Body of pancreas (tissue), 4 donors: ENCODE measurements at regions not wholly inside any gene's neighbourhood (a gene's known extent, or its start where the extent isn't known, plus 50 kb on each side); places are given as distances from the start of the nearest gene placed in this dataset.

ENCODE experiments used
- ATAC-seq: fragments of 150-250 bp; one replicate; pipeline ENCODE4 v1.9.1; 2016
- DNase-seq, 4 donors: peaks; one replicate each; pipeline ENCODE4 v3.0.0-alpha.2; 2019
- H3K27ac ChIP-seq, 4 donors: fragments of 200-600 bp; sonication (generic); 1 replicate in 3 of 4; 2 replicates in 1 of 4; pipeline versions ENCODE4 v1.5.1 to v1.6.1; 2016 to 2019; ENCODE audit warnings: mild to moderate bottlenecking in 1 of 4, mixed read lengths in 1 of 4, moderate library complexity in 1 of 4
- H3K27me3 ChIP-seq, 2 donors: fragments of 200-600 bp; sonication (generic); one replicate each; pipeline ENCODE4 v1.6.0; 2016; ENCODE audit warnings: mild to moderate bottlenecking in 1 of 2
- H3K36me3 ChIP-seq, 2 donors: fragments of 200-600 bp; sonication (generic); replicated peaks in 1 of 2; 2 replicates each; pipeline ENCODE4 v1.5.1; 2016; ENCODE audit warnings: low read depth in 2 of 2; ENCODE audit not compliant: insufficient read depth in 1 of 2
- H3K4me1 ChIP-seq: fragments of 200-600 bp; sonication (generic); one replicate; pipeline ENCODE4 v1.6.0; 2016
- H3K4me3 ChIP-seq, 2 donors: fragments of 200-600 bp; sonication (generic); 1 replicate in 1 of 2; 2 replicates in 1 of 2; pipeline ENCODE4 v1.5.1; 2016 to 2019
- H3K9me3 ChIP-seq, 3 donors: fragments of 200-600 bp; sonication (generic); 1 replicate in 2 of 3; 2 replicates in 1 of 3; pipeline ENCODE4 v1.5.1; 2016
- POLR2A ChIP-seq, 3 donors: fragments of 450-650 bp; IDR thresholded peaks; one replicate each; pipeline ENCODE4 v1.6.1; 2016; ENCODE audit warnings: antibody characterized with exemption in 3 of 3, mild to moderate bottlenecking in 2 of 3
- WGBS, 2 donors: methylation state at CpG; one replicate each; pipeline ENCODE4 v1.1.5; 2017; 5-methylcytosine and 5-hydroxymethylcytosine counted together
- intact Hi-C: fragments of 100-400 bp; cut with DNase I; formaldehyde crosslinking; loops from one replicate; pipeline ENCODE4 v1.15.1; 2023
- TF ChIP-seq, protein P1 (sequence below), 7 experiments: fragments of 450-650 bp in 4 of 7; fragments of 200-600 bp in 3 of 7; sonication (generic) in 3 of 7; IDR thresholded peaks; one replicate each; pipeline ENCODE4 v1.5.1; 2016 to 2019; ENCODE audit warnings: antibody characterized with exemption in 7 of 7

DNA sequence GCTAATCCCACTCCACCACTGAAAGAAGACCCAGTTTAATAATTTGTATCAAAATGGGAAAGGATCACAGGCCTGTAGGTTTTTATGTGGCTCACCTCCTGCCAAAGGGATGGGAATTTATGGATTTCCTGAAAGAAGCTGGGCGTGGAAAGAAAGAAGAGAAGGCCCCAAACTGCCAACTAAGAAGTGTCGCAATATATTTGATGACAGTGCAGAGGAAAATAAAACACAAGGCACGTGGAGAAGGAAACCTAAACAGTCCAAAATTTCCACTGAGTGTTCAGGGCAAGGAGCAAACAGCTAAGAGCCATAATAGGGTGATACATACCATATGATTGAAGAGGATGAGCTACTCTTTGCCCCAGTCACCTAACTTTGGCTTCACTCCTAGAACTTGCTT, 667.2 kb downstream of the GATA3 start:
- no peak for DNase-seq
- intact Hi-C loops, result no loop called here
- H3K4me1 ChIP-seq, result no peaks in the 10 kb centered on the region
- H3K9me3 ChIP-seq, result no peaks in the 10 kb centered on the region
- H3K27me3 ChIP-seq, result no peaks in the 10 kb centered on the region
- no peak overlapping the region for H3K4me3 ChIP-seq
- WGBS, 2 donors, result 49 to 76% methylated on average over 3 of the region's 3 CpGs
- H3K36me3 ChIP-seq, result no peaks in the 10 kb centered on the region
- ATAC-seq, result no peak
- no peak for TF ChIP-seq POLR2A (IDR thresholded peaks at IDR 0.05)
- TF ChIP-seq, protein P1, sequence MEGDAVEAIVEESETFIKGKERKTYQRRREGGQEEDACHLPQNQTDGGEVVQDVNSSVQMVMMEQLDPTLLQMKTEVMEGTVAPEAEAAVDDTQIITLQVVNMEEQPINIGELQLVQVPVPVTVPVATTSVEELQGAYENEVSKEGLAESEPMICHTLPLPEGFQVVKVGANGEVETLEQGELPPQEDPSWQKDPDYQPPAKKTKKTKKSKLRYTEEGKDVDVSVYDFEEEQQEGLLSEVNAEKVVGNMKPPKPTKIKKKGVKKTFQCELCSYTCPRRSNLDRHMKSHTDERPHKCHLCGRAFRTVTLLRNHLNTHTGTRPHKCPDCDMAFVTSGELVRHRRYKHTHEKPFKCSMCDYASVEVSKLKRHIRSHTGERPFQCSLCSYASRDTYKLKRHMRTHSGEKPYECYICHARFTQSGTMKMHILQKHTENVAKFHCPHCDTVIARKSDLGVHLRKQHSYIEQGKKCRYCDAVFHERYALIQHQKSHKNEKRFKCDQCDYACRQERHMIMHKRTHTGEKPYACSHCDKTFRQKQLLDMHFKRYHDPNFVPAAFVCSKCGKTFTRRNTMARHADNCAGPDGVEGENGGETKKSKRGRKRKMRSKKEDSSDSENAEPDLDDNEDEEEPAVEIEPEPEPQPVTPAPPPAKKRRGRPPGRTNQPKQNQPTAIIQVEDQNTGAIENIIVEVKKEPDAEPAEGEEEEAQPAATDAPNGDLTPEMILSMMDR (IDR thresholded peaks at IDR 0.05), result no peak
- H3K27ac ChIP-seq, result no peak overlapping the region

- H3K4me3 ChIP-seq, result no peak overlapping the region
- H3K4me1 ChIP-seq, result no peaks in the 10 kb centered on the region
- no peak overlapping the region for H3K27ac ChIP-seq
- TF ChIP-seq, protein P1 (IDR thresholded peaks at IDR 0.05), result no peak
- no peak for TF ChIP-seq POLR2A (IDR thresholded peaks at IDR 0.05)
- 45 to 58% methylated on average over 4 of the region's 4 CpGs for WGBS, 2 donors
- DNase-seq, result no peak
- no peaks in the 10 kb centered on the region for H3K27me3 ChIP-seq
- intact Hi-C loops, result no loop called here
- no peaks in the 10 kb centered on the region for H3K9me3 ChIP-seq
- no peaks in the 10 kb centered on the region for H3K36me3 ChIP-seq
- ATAC-seq, result no peak
These were observed 668.3 kb downstream of the GATA3 start for GRCh38 chr10:8722835-8723234.

- TF ChIP-seq, protein P1 (IDR thresholded peaks at IDR 0.05), result no peak
- no peak for TF ChIP-seq POLR2A (IDR thresholded peaks at IDR 0.05)
- H3K27me3 ChIP-seq, result no peaks in the 10 kb centered on the region
- no peak overlapping the region for H3K4me3 ChIP-seq
- WGBS, 2 donors, result 61 to 69% methylated on average over 8 of the region's 8 CpGs
- H3K36me3 ChIP-seq, result no peaks in the 10 kb centered on the region
- H3K9me3 ChIP-seq, result no peaks in the 10 kb centered on the region
- intact Hi-C loops, result no loop called here
- no peak overlapping the region for H3K27ac ChIP-seq
- ATAC-seq (no peak), DNase-seq (no peak)
- H3K4me1 ChIP-seq, result no peaks in the 10 kb centered on the region
These were observed 670.9 kb downstream of the GATA3 start for GRCh38 chr10:8725343-8725742.

- Histone ChIP-seq H3K27ac (no peak overlapping the region), H3K4me3 (no peak overlapping the region), H3K27me3 (no peaks in the 10 kb centered on the region), H3K9me3 (no peaks in the 10 kb centered on the region), H3K36me3 (no peaks in the 10 kb centered on the region), H3K4me1 (no peaks in the 10 kb centered on the region)
- ATAC-seq (no peak), DNase-seq (no peak)
- TF ChIP-seq, protein P1 (IDR thresholded peaks at IDR 0.05), result no peak
- no peak for TF ChIP-seq POLR2A (IDR thresholded peaks at IDR 0.05)
- intact Hi-C loops, result no loop called here
- WGBS, 2 donors, result 67 to 77% methylated on average over 3 of the region's 3 CpGs
These were observed 671.7 kb downstream of the GATA3 start for GRCh38 chr10:8726084-8726778.

GRCh38 chr10:8726779-8727084, 672.2 kb downstream of the GATA3 start:
- intact Hi-C loops, result no loop called here
- no peak overlapping the region for H3K27ac ChIP-seq
- 27 to 43% methylated on average over 5 of the region's 5 CpGs for WGBS, 2 donors
- ATAC-seq (no peak), DNase-seq (no peak)
- H3K4me1 ChIP-seq, result no peaks in the 10 kb centered on the region
- no peaks in the 10 kb centered on the region for H3K27me3 ChIP-seq
- H3K9me3 ChIP-seq, result no peaks in the 10 kb centered on the region
- TF ChIP-seq, protein P1 (IDR thresholded peaks at IDR 0.05), result no peak
- TF ChIP-seq POLR2A (IDR thresholded peaks at IDR 0.05), result no peak
- H3K4me3 ChIP-seq, result no peak overlapping the region
- H3K36me3 ChIP-seq, result no peaks in the 10 kb centered on the region
